ENCODE measurements at regions not wholly inside any gene's neighbourhood (a gene's known extent, or its start where the extent isn't known, plus 50 kb on each side); places are given as distances from the start of the nearest gene placed in this dataset.
A peak's percentile ranks its signal among the peaks of the same experiment; 100 is the strongest.
"Not testable (repeated sequence)": the region's sequence is repeated elsewhere in the genome, so short reads cannot be mapped to it uniquely, and the experiment has no call there.

DNA sequence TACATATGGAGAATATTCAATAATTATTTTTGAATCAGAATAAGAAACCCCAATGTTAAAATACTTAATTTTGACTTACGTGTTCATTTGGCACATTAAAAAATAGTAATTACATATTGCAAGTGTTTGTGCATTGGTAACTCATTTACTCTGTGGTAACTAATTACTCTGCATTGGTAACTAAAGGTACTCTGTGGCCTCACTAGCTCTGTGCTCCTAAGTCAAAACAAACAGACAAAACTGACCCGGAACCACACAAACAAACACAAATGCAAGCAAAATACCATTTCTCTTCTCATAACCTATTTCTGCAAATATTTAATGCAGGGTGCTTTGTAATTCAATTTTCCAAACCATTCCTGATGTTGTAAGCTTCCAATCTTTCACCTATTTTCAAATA, 1244.3 kb downstream of the REEP3 start:
- TF ChIP-seq, protein P1, sequence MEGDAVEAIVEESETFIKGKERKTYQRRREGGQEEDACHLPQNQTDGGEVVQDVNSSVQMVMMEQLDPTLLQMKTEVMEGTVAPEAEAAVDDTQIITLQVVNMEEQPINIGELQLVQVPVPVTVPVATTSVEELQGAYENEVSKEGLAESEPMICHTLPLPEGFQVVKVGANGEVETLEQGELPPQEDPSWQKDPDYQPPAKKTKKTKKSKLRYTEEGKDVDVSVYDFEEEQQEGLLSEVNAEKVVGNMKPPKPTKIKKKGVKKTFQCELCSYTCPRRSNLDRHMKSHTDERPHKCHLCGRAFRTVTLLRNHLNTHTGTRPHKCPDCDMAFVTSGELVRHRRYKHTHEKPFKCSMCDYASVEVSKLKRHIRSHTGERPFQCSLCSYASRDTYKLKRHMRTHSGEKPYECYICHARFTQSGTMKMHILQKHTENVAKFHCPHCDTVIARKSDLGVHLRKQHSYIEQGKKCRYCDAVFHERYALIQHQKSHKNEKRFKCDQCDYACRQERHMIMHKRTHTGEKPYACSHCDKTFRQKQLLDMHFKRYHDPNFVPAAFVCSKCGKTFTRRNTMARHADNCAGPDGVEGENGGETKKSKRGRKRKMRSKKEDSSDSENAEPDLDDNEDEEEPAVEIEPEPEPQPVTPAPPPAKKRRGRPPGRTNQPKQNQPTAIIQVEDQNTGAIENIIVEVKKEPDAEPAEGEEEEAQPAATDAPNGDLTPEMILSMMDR (IDR thresholded peaks at IDR 0.05; ENCODE audit: unreplicated experiment): no peak

DNA sequence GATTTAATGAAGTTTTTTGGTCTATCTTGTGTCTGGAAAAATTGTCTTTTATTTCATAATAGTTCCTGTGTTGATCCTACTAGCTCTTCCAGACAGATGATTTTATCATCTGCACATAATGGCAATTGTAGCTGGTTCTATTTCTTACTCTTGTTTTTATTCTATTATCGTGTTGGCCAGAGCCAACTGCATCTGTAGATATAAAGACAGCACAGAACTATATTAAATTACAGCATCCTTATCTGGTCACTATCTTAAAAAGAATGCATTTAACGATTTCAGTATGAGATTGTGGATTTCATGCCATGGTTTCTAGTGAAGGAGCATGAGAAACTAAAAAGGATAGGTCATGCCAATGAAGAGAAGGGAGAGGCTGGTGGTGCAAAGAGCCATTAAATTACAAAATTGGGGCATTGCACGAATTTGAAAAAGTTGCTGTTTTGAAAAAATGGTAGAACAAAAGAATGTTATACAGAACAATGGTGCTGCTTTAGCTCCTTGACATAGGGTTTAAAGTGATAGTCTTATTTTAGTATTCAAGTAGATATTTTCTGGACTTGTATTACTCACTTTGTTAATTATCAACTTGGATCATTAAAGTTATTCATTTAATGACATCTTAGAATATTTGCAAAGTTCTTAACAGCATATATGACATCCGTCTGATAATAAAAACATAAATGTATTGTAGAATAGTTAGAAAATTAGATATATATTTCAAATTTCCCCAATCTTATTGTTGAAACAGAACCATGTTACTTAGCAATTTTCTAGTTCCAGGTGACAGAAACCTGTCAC, 1250.3 kb downstream of the REEP3 start:
- H3K36me3 Mint-ChIP-seq (ENCODE audit: insufficient read depth, unreplicated experiment): no peaks in the 10 kb centered on the region
- H3K9me3 Mint-ChIP-seq (ENCODE audit: low read depth, unreplicated experiment): peaks cover 3% of the 10 kb centered on the region

More for the DNA sequence above, 1244.3 kb downstream of the REEP3 start:
- H3K4me3 Mint-ChIP-seq (ENCODE audit: low read depth, unreplicated experiment): no peak overlapping the region
- peak overlapping the region; percentile 5 for H3K27ac Mint-ChIP-seq (ENCODE audit: unreplicated experiment)
- peaks cover 19% of the 10 kb centered on the region for H3K4me1 Mint-ChIP-seq (ENCODE audit: low read depth, unreplicated experiment)
- H3K36me3 Mint-ChIP-seq (ENCODE audit: insufficient read depth, unreplicated experiment): no peaks in the 10 kb centered on the region
- H3K9me3 Mint-ChIP-seq (ENCODE audit: low read depth, unreplicated experiment): peaks cover 2% of the 10 kb centered on the region
- CTCF ChIA-PET: no interaction called here
- no peaks in the 10 kb centered on the region for H3K27me3 Mint-ChIP-seq (ENCODE audit: unreplicated experiment)
- no peak for DNase-seq
- BruUV-seq (replicated peaks): no TSS peak
- intact Hi-C loops (cut with micrococcal nuclease; ENCODE audit: unreplicated experiment): no loop called here

DNA sequence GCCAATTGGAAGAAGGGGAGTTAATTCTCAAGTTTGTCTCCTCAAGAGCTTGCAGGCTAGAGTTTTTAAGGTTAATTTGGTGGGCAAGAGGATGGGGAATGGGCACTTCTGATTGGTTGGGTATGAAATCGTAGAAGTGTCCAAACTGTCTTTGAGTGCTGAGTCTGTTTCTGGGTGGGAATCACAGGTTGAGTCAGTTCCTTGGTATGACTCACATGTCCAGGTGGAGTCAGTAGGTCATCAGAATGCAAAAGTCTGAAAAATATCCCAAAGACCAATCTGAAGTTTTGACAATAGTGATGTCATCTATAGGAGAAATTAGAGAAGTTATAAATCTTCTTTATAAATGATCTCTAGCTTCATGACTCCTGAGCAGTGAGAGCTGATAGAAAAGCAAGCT, 1252.2 kb downstream of the REEP3 start:
- no peaks in the 10 kb centered on the region for H3K36me3 Mint-ChIP-seq (ENCODE audit: insufficient read depth, unreplicated experiment)
- BruUV-seq (replicated peaks): no TSS peak
- no peaks in the 10 kb centered on the region for H3K27me3 Mint-ChIP-seq (ENCODE audit: unreplicated experiment)
- no peak for DNase-seq
- peaks cover 27% of the 10 kb centered on the region for H3K4me1 Mint-ChIP-seq (ENCODE audit: low read depth, unreplicated experiment)
- TF ChIP-seq, protein P1 (IDR thresholded peaks at IDR 0.05; ENCODE audit: unreplicated experiment): no peak
- CTCF ChIA-PET: interaction anchor here (1.1 kb wide), 1 partner anchor 1702 kb away, joined by 3 read pairs; no protein-coding TSS in a partner anchor
- H3K9me3 Mint-ChIP-seq (ENCODE audit: low read depth, unreplicated experiment): peaks cover 3% of the 10 kb centered on the region
- no peak overlapping the region for H3K4me3 Mint-ChIP-seq (ENCODE audit: low read depth, unreplicated experiment)
- intact Hi-C loops (cut with micrococcal nuclease; ENCODE audit: unreplicated experiment): no loop called here
- no peak overlapping the region for H3K27ac Mint-ChIP-seq (ENCODE audit: unreplicated experiment)

More for the DNA sequence above, 1250.3 kb downstream of the REEP3 start:
- H3K27ac Mint-ChIP-seq (ENCODE audit: unreplicated experiment): no peak overlapping the region
- TF ChIP-seq, protein P1 (IDR thresholded peaks at IDR 0.05; ENCODE audit: unreplicated experiment): no peak
- intact Hi-C loops (cut with micrococcal nuclease; ENCODE audit: unreplicated experiment): no loop called here
- H3K4me3 Mint-ChIP-seq (ENCODE audit: low read depth, unreplicated experiment): no peak overlapping the region
- BruUV-seq (replicated peaks): no TSS peak
- no peak for DNase-seq
- no peaks in the 10 kb centered on the region for H3K27me3 Mint-ChIP-seq (ENCODE audit: unreplicated experiment)
- H3K4me1 Mint-ChIP-seq (ENCODE audit: low read depth, unreplicated experiment): peaks cover 27% of the 10 kb centered on the region
- CTCF ChIA-PET: interaction anchor here (0.7 kb wide), 1 partner anchor 15 kb away, joined by 4 read pairs; no protein-coding TSS in a partner anchor

DNA sequence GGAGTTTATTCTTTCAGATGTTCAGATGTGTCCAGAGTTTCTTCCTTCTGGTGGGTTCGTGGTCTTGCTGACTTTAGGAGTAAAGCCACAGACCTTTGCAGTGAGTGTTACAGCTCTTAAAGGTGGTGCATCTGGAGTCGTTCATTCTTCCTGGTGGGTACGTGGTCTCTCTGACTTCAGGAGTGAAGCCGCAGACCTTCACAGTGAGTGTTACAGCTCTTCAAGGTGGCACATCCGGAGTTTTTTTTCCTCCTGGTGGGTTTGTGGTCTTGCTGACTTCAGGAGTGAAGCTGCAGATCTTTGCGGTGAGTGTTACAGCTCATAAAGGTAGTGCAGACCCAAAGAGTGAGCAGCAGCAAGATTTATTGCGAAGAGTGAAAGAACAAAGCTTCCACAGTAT, 1263.2 kb downstream of the REEP3 start:
- H3K36me3 Mint-ChIP-seq (ENCODE audit: insufficient read depth, unreplicated experiment); H3K9me3 Mint-ChIP-seq (ENCODE audit: low read depth, unreplicated experiment); DNase-seq; intact Hi-C loops (cut with micrococcal nuclease; ENCODE audit: unreplicated experiment); H3K27ac Mint-ChIP-seq (ENCODE audit: unreplicated experiment); H3K4me3 Mint-ChIP-seq (ENCODE audit: low read depth, unreplicated experiment); H3K27me3 Mint-ChIP-seq (ENCODE audit: unreplicated experiment); H3K4me1 Mint-ChIP-seq (ENCODE audit: low read depth, unreplicated experiment); BruUV-seq (replicated peaks); CTCF ChIA-PET: not testable (repeated sequence)

DNA sequence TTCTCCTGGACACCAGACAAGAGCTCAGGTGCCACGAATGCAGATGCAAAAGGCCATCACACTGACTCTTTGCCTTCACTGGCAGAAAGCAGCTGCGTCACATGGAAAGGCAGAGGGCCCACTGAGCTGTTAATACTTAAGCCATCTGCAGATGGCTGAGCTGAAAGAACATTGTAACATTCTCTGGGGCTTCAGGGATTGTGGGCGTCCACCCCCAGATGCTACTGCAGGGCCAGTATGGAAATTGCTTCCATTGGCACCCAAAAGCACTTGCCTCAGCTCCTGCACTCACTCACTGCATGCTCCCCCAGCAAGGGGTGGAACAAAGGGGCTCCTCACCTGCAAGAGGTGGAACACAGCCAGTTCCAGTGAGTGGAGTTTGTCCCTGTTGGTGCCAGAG, 1264.6 kb downstream of the REEP3 start:
- no peaks in the 10 kb centered on the region for H3K27me3 Mint-ChIP-seq (ENCODE audit: unreplicated experiment)
- H3K9me3 Mint-ChIP-seq (ENCODE audit: low read depth, unreplicated experiment): peaks cover 5% of the 10 kb centered on the region
- CTCF ChIA-PET: no interaction called here
- H3K4me1 Mint-ChIP-seq (ENCODE audit: low read depth, unreplicated experiment): no peaks in the 10 kb centered on the region
- no TSS peak for BruUV-seq (replicated peaks)
- intact Hi-C loops (cut with micrococcal nuclease; ENCODE audit: unreplicated experiment): no loop called here
- no peak overlapping the region for H3K4me3 Mint-ChIP-seq (ENCODE audit: low read depth, unreplicated experiment)
- no peak overlapping the region for H3K27ac Mint-ChIP-seq (ENCODE audit: unreplicated experiment)
- no peaks in the 10 kb centered on the region for H3K36me3 Mint-ChIP-seq (ENCODE audit: insufficient read depth, unreplicated experiment)
- TF ChIP-seq, protein P1 (IDR thresholded peaks at IDR 0.05; ENCODE audit: unreplicated experiment): no peak
- no peak for DNase-seq
